Activated T-helper 1 cell treated with anti-CD3 and anti-CD28 coated beads, Interleukin-12 subunit alpha, Interleukin-12 subunit beta, Interleukin-2, Interleukin-4 antibody, amounts not matched to agents 30 ng/mL and 10 ng/mL and 1 ng/mL, durations not matched to agents 14 hours and 24 hours and 36 hours (primary cell): ENCODE measurements at regions not wholly inside any gene's neighbourhood (a gene's known extent, or its start where the extent isn't known, plus 50 kb on each side); places are given as distances from the start of the nearest gene placed in this dataset.

Source experiments
- DNase-seq: peaks from one replicate; pipeline ENCODE4 v3.0.0; 2021; ENCODE audit warnings: low spot score
- H3K27ac Mint-ChIP-seq: one replicate; pipeline ENCODE4 v1.8.0; 2021; ENCODE audit warnings: mild to moderate bottlenecking, mixed read lengths
- H3K27me3 Mint-ChIP-seq: one replicate; pipeline ENCODE4 v1.8.0; 2022; ENCODE audit warnings: mild to moderate bottlenecking, moderate library complexity, mixed read lengths; ENCODE audit not compliant: insufficient read depth
- H3K36me3 Mint-ChIP-seq: one replicate; pipeline ENCODE4 v1.8.0; 2021; ENCODE audit warnings: low read depth, mixed read lengths
- H3K4me1 Mint-ChIP-seq: one replicate; pipeline ENCODE4 v1.8.0; 2021; ENCODE audit warnings: low read depth, mixed read lengths
- H3K4me3 Mint-ChIP-seq: one replicate; pipeline ENCODE4 v1.8.0; 2021; ENCODE audit warnings: mild to moderate bottlenecking, moderate library complexity, mixed read lengths
- H3K9me3 Mint-ChIP-seq: one replicate; pipeline ENCODE4 v1.8.0; 2021; ENCODE audit warnings: mixed read lengths
- intact Hi-C: fragments of 100-400 bp; cut with micrococcal nuclease; formaldehyde crosslinking; loops from one replicate; pipeline ENCODE4 v1.15.1; 2024

GRCh38 chr2:3948191-3948590 lies 244.8 kb downstream of the DCDC2C start:
- H3K36me3 Mint-ChIP-seq, result no peaks in the 10 kb centered on the region
- no peak overlapping the region for H3K27ac Mint-ChIP-seq
- no peaks in the 10 kb centered on the region for H3K4me1 Mint-ChIP-seq
- intact Hi-C loops, result no loop called here
- DNase-seq, result no peak
- no peaks in the 10 kb centered on the region for H3K27me3 Mint-ChIP-seq
- H3K9me3 Mint-ChIP-seq, result peaks cover 5% of the 10 kb centered on the region
- no peak overlapping the region for H3K4me3 Mint-ChIP-seq

GRCh38 chr2:3951131-3951954 lies 248.0 kb downstream of the DCDC2C start:
- intact Hi-C loops, result no loop called here
- no peak overlapping the region for H3K4me3 Mint-ChIP-seq
- no peaks in the 10 kb centered on the region for H3K27me3 Mint-ChIP-seq
- DNase-seq, result no peak
- no peaks in the 10 kb centered on the region for H3K36me3 Mint-ChIP-seq
- H3K9me3 Mint-ChIP-seq, result no peaks in the 10 kb centered on the region
- H3K27ac Mint-ChIP-seq, result no peak overlapping the region
- no peaks in the 10 kb centered on the region for H3K4me1 Mint-ChIP-seq

DNA sequence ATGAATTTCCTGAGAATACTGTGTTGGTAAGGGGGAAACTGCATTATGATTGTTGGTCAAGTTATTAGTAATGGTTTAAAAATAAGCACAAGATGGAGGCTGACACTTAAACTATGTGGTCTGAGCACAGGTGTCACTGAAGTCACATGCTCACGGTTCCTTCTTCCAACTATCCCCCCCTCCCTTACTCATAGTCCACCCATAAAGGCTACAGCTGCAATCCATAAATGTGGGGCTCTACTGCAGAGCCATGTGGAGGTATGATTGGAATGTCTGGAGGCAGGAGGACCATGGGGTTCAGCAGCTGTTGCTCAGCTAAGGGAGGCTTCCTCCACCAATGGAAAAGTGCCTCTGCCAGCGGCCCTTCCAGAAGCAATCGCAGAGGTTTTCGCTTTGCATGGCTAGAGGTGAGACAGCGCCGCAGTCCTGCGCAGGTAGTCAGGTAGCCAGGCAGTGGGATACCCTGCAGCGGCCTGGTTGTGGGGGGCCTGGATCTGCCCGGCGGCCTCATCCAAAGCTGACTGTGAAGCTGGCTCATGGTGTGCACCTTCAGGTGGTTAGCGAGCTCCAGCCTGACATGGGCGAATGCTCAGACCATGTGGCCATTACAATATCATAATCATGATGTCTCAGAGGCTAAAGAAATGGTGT lies 249.6 kb downstream of the DCDC2C start:
- intact Hi-C loops, result no loop called here
- Mint-ChIP-seq H3K27me3 (no peaks in the 10 kb centered on the region), H3K4me3 (no peak overlapping the region), H3K27ac (no peak overlapping the region), H3K36me3 (no peaks in the 10 kb centered on the region), H3K4me1 (no peaks in the 10 kb centered on the region), H3K9me3 (no peaks in the 10 kb centered on the region)
- DNase-seq, result no peak

GRCh38 chr2:3954261-3954660 lies 250.9 kb downstream of the DCDC2C start:
- Mint-ChIP-seq H3K27me3 (no peaks in the 10 kb centered on the region), H3K36me3 (no peaks in the 10 kb centered on the region), H3K4me3 (no peak overlapping the region), H3K9me3 (no peaks in the 10 kb centered on the region), H3K27ac (no peak overlapping the region), H3K4me1 (no peaks in the 10 kb centered on the region)
- DNase-seq, result no peak
- intact Hi-C loops, result no loop called here

GRCh38 chr2:3956406-3956805 lies 253.0 kb downstream of the DCDC2C start:
- intact Hi-C loops, result no loop called here
- no peak for DNase-seq
- H3K9me3 Mint-ChIP-seq, result no peaks in the 10 kb centered on the region
- H3K4me3 Mint-ChIP-seq, result no peak overlapping the region
- H3K27me3 Mint-ChIP-seq, result no peaks in the 10 kb centered on the region
- no peaks in the 10 kb centered on the region for H3K4me1 Mint-ChIP-seq
- H3K36me3 Mint-ChIP-seq, result no peaks in the 10 kb centered on the region
- H3K27ac Mint-ChIP-seq, result no peak overlapping the region

DNA sequence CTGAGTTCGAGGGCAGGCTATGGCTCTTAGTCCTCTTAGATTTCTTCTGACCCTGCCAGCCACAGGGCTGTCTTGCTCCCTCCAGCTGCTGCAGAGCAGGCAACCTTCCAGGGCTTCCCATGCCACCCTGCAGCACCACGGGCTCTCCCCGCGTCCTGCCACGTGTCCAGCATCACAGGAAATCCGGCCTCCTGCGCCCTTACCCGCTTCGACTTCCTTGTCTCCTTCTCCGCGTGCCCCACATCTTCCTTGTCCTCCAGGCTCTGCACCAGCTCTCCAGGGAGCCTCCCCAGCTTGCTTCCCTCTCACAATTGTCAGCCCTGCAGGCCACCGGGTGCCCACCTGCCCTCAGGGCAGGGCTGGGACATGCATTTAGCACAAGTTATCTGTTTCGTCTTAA lies 253.5 kb downstream of the DCDC2C start:
- intact Hi-C loops, result no loop called here
- H3K4me3 Mint-ChIP-seq, result no peak overlapping the region
- no peaks in the 10 kb centered on the region for H3K9me3 Mint-ChIP-seq
- H3K36me3 Mint-ChIP-seq, result no peaks in the 10 kb centered on the region
- no peaks in the 10 kb centered on the region for H3K27me3 Mint-ChIP-seq
- DNase-seq, result no peak
- no peak overlapping the region for H3K27ac Mint-ChIP-seq
- H3K4me1 Mint-ChIP-seq, result no peaks in the 10 kb centered on the region

GRCh38 chr2:3958465-3958864 lies 255.1 kb downstream of the DCDC2C start:
- H3K27me3 Mint-ChIP-seq, result no peaks in the 10 kb centered on the region
- H3K4me1 Mint-ChIP-seq, result no peaks in the 10 kb centered on the region
- no peaks in the 10 kb centered on the region for H3K9me3 Mint-ChIP-seq
- no peak for DNase-seq
- H3K4me3 Mint-ChIP-seq, result no peak overlapping the region
- no peaks in the 10 kb centered on the region for H3K36me3 Mint-ChIP-seq
- H3K27ac Mint-ChIP-seq, result no peak overlapping the region
- intact Hi-C loops, result no loop called here

DNA sequence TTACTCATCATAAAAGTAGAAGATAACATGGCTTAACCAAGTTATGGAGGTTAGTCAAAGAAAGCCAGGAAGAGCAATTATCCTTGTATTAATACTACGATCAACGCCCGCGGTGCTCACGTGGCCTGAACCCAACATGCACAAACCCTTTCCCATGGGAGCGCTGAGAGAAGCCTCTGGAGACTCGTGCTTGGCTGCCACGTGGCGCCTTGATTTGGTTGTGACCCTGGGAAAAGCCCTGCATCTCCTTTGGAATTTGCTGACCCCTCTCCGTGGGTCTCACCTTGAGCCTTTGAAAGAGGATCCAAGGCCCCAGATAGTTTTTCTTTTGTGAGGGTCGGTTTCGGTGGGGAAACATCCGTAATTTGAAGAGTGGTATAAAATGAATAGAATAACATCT lies 255.6 kb downstream of the DCDC2C start:
- no peaks in the 10 kb centered on the region for H3K36me3 Mint-ChIP-seq
- no peak overlapping the region for H3K27ac Mint-ChIP-seq
- no peaks in the 10 kb centered on the region for H3K27me3 Mint-ChIP-seq
- DNase-seq, result no peak
- no peaks in the 10 kb centered on the region for H3K9me3 Mint-ChIP-seq
- intact Hi-C loops, result no loop called here
- no peaks in the 10 kb centered on the region for H3K4me1 Mint-ChIP-seq
- H3K4me3 Mint-ChIP-seq, result no peak overlapping the region

DNA sequence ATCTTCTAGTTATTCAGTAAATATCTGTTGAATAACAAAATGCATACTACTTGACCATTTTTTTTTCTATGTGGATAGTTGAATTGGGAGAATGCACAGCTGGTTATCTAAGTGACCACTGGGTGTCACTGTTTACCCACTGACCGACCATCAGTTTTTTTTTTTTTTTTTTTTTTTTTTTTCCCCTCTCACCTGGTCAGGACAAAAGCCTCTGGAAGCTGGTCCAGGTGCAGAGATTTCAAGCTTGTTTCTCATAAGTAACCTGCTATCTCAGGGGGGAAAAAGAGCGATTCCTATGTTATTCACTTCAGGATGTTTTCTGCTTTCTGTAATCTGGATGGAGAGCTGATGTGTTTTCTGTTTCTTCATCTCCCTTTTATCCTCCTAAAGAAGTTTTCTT lies 256.0 kb downstream of the DCDC2C start:
- Mint-ChIP-seq H3K4me3 (no peak overlapping the region), H3K27me3 (no peaks in the 10 kb centered on the region), H3K27ac (no peak overlapping the region), H3K36me3 (no peaks in the 10 kb centered on the region), H3K9me3 (no peaks in the 10 kb centered on the region), H3K4me1 (no peaks in the 10 kb centered on the region)
- DNase-seq, result no peak
- intact Hi-C loops, result no loop called here

DNA sequence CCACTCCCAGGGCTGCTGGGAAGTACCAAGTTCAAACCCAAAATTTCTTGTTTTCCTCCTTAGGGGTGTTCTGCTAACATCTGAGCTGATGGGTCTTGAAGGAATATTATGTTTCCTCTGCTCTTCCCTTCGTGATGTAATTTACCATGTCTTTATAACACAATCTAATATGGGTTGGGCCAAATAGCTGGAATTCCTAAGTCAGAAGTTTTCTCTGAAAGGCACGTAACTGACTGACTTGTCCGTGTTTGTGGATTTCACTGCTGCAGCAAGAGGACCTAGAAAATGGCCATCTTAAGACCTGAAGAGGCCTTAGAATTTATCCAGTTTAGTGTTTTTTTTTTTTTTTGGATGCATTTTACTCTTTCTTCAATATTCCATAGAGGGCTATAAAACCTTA lies 256.7 kb downstream of the DCDC2C start:
- no peak overlapping the region for H3K27ac Mint-ChIP-seq
- no peaks in the 10 kb centered on the region for H3K36me3 Mint-ChIP-seq
- H3K4me3 Mint-ChIP-seq, result no peak overlapping the region
- DNase-seq, result no peak
- H3K27me3 Mint-ChIP-seq, result no peaks in the 10 kb centered on the region
- intact Hi-C loops, result no loop called here
- H3K4me1 Mint-ChIP-seq, result no peaks in the 10 kb centered on the region
- no peaks in the 10 kb centered on the region for H3K9me3 Mint-ChIP-seq

DNA sequence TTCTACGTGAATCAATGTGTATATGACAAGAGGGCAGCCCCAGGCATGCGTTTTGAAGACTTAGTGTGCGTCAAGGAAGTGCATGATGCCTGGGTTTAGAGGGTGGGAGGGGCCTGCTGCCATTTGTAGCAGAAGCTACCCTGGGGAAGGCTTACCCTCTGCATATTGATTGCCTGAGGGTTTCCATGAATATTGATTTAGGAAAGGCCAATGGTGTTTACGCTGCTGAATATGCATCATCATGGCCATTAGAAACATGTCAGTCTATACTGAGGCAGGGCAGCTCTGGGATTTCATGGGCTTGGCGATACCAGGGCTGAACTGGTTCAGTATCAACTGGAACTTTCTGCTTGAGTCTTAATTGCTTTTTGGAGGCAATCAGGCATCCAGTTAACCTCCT lies 259.3 kb downstream of the DCDC2C start:
- intact Hi-C loops, result no loop called here
- H3K27me3 Mint-ChIP-seq, result no peaks in the 10 kb centered on the region
- no peaks in the 10 kb centered on the region for H3K4me1 Mint-ChIP-seq
- H3K4me3 Mint-ChIP-seq, result no peak overlapping the region
- no peaks in the 10 kb centered on the region for H3K9me3 Mint-ChIP-seq
- no peak overlapping the region for H3K27ac Mint-ChIP-seq
- no peaks in the 10 kb centered on the region for H3K36me3 Mint-ChIP-seq
- no peak for DNase-seq

DNA sequence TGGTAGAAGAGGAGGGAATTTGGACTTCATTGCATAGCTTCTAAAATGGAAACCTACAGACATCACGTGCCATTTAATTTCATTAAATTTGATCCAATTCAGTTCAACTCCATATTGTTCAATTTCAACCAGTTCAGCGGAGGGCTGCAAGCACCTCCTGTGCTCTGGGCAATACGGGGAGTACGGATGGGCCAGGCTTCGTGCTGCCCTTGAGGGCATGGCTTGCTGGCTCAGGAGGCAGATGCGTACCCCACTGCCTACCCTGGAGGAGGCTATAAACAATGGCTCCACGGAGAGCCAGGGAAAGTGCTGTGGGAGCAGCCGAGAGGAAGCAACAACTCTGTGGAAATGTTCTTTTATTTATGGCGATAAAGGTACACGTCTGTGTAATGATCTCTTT lies 261.8 kb downstream of the DCDC2C start:
- H3K9me3 Mint-ChIP-seq, result no peaks in the 10 kb centered on the region
- no peak for DNase-seq
- no peaks in the 10 kb centered on the region for H3K27me3 Mint-ChIP-seq
- intact Hi-C loops, result no loop called here
- H3K27ac Mint-ChIP-seq, result no peak overlapping the region
- H3K36me3 Mint-ChIP-seq, result no peaks in the 10 kb centered on the region
- no peak overlapping the region for H3K4me3 Mint-ChIP-seq
- H3K4me1 Mint-ChIP-seq, result no peaks in the 10 kb centered on the region

GRCh38 chr2:3965953-3966352 lies 262.6 kb downstream of the DCDC2C start:
- intact Hi-C loops, result no loop called here
- DNase-seq, result no peak
- H3K36me3 Mint-ChIP-seq, result no peaks in the 10 kb centered on the region
- H3K27me3 Mint-ChIP-seq, result no peaks in the 10 kb centered on the region
- H3K9me3 Mint-ChIP-seq, result no peaks in the 10 kb centered on the region
- H3K27ac Mint-ChIP-seq, result no peak overlapping the region
- no peaks in the 10 kb centered on the region for H3K4me1 Mint-ChIP-seq
- no peak overlapping the region for H3K4me3 Mint-ChIP-seq
